GM21360 (cell line): ENCODE measurements at regions not wholly inside any gene's neighbourhood (a gene's known extent, or its start where the extent isn't known, plus 50 kb on each side); places are given as distances from the start of the nearest gene placed in this dataset.
"Not testable (repeated sequence)": the region's sequence is repeated elsewhere in the genome, so short reads cannot be mapped to it uniquely, and the experiment has no call there.

Experiments used
- ATAC-seq: cut with Tn5 transposase; IDR thresholded peaks from one replicate; pipeline ENCODE4 v1.9.1; 2021; ENCODE audit warnings: mild to moderate bottlenecking, moderate library complexity; ENCODE audit not compliant: unreplicated experiment

DNA sequence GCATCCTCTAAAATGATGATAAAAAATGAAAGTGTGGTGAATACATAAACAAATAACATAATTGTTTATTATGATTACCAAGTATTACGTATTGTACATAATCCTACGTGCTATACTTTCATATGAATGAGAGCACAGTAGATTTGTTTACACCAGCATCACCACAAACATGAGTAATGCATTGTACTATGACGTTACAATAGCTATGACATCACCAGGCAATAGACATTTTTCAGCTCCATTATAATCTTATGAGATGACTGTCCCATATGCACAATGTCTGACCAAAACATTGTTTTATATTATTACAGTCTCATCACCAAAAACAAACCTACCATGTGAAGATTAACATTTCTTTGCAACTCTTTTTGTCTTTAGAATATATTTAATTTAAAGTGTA is 225.7 kb upstream of the TENT5A start:
- ATAC-seq: no peak

DNA sequence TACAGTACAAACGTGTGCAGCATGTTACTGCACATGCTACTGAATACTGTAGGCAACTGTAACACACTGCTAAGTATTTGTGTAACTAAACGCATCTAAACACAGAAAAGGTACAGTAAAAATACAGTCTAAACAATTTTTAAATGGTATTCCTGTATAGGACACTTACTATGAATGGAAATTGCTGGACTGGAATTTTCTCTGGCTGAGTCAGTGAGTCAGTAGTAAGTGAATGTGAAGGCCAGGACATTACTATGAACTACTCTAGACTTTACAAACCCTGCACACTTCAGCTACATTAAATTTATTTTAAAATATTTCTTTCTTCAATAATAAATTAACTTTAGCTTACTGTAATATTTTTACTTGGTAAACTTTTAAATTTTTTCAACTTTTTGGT is 225.0 kb upstream of the TENT5A start:
- ATAC-seq: no peak

DNA sequence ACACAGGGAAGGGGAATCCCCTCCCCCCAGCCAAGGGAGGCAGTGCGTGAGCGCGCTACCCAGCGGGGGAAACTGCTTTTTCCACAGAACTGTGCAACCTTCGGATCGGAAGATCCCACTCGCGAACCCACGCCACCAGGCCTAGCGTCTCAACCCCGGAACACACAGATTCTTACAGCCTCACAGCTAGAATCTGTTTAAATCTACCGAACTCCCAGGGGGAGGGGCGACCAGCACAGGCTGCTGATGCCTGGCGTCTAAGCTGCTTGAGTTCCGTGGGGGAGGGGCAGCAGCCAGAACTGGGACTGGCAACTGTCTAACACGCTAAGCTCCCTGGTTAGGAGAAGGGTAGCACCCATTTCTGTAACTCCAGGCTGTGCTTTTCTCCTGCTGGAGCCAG is 217.3 kb upstream of the TENT5A start:
- ATAC-seq: no peak

DNA sequence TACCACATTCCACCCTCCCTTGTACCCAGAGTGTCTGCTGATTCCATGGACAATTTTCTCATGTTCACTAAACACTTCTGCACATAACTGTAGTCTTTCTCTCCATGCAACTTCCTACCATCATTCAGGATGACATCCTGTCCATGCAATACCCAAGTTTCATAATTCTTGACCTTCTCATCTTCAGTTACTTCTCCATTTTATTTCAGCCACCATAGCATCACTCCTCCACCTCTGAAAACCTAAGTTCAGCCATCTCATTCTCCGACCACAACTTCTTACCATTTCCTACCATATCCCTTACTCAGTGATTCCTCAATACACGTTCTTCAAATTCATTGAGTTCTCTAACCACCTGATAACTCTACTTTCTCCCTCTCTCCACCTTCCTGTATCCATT is 216.5 kb upstream of the TENT5A start:
- ATAC-seq: no peak

DNA sequence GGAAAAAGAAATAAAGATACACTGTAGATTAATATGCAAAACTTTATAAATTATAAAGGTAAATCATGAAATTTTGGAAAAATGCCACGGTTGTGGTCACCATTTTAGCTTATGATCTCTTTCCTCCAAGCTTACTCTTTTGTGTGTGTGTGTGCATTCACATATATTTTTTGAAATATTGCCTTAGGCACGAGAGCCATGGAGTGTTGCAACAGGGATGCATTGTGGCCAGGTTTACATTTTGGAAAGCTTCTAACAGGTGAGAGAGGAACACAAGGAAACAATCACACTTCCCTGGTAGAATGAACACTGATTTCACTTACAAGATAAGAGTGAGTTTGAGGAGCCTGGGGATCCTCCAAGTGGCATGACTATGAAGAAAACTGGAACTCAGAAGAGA is 214.5 kb upstream of the TENT5A start:
- no peak for ATAC-seq

DNA sequence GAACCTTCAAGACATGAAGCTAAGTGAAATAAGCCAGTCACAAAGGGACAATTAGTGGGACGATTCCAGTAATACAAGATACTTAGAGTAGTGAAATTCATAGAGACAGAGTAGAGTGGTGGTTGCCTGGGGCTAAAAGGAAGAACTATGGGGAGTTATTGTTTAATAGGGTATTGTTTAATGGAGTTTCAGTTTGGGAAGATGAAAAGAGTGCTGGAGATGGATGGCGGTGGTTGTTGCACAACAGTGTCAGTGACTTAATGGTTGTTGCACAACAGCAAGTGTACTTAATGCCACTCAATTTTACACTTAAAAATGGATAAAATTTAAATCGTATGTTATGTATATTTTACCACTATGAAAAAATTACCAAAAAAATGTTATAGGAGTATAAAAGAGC is 209.7 kb upstream of the TENT5A start:
- ATAC-seq: no peak

DNA sequence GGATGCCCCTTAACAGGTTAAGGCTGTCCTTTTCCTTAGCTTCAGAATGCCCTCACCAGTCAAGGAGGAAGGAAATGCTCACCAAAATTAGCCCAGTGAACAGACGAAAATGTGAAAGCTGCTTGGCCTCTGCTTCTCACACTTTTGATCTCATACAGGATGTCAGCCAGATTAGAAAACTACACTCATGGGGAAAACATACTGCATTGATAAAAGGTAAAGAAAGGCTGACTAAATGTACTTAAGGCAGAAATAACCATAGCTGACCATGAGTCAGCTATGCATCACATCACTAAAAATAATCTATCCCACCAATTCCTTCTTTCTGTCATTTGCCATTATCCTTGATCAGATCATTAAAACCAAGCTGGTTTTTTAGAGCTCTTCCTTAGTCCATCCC is 198.4 kb upstream of the TENT5A start:
- no peak for ATAC-seq

DNA sequence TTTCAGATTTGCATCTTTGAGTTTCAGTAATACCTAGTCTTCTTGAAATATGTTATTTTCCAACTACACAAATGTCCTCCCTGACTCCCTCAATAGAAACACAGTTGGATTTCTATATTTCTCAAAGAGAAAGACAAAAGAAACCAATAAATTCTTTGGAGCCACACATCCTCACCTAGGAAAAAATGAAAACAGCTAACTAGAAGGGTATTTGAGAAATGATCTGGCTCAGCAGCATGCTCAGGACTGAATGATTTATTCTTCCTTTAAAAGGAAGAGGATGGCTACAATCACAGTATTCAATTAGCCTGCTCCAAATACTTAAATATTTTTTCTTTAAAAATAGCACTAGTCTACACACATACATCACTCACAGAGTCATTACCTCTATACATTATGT is 196.4 kb upstream of the TENT5A start:
- ATAC-seq: no peak

DNA sequence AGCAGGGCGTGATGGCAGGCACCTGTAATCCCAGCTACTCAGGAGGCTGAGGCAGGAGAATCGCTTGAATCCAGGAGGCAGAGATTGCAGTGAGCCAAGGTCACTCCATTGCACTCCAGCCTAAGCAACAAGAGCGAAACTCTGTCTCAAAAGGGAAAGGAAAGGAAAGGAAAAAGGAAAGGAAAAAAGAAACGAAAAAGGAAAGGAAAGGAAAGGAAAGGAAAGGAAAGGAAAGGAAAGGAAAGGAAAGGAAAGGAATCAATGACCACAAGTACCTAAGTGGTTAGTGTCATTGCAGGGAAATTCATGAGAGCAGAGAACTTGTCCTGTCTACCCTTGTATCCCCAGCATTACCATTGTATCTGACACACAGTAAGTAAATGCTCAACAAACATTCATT is 195.7 kb upstream of the TENT5A start:
- ATAC-seq: not testable (repeated sequence)

DNA sequence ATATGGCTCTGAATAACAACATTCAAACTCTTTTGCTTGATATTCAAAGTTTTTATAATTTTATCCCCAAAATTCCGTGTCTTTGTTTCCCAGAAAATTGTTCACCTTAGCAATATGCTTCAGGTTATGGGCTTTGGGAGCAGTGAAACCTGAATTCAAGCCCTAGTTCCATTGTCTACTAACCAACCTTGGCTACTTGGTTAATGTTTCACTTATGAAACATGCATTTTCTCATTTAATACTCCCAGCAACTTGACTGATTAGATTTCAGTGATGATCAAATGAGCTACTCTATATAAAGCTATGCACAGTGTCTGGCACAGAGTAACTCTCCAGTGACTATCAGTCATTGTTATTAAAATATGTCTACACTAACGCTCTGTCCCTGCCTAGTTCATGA is 192.2 kb upstream of the TENT5A start:
- no peak for ATAC-seq

DNA sequence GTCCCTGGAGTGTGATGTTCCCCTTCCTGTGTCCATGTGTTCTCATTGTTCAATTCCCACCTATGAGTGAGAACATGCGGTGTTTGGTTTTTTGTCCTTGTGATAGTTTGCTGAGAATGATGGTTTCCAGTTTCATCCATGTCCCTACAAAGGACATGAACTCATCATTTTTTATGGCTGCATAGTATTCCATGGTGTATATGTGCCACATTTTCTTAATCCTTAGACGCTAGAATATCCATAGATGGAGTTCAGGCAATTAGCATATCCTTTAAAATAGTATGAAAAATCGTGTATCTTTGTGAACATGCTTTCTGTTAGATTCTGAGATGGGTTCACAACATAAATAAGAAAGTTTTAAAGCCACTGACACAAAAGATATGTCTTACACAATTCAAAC is 190.4 kb upstream of the TENT5A start:
- not testable (repeated sequence) for ATAC-seq

DNA sequence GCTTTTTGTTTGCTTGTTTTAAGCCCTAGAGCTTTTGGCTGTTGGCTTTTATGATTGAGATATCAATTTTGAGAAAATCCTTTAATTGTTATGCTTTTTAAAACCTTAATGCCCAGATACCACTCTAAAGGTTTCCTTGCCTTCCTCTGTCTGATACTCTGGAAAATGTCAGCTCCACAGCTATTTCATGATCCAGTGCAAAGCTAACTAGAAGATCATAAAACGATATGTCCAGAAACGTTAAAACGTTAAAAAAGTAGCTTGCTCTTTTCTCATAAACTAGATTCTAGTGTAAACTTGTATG is 189.5 kb upstream of the TENT5A start:
- ATAC-seq: no peak

DNA sequence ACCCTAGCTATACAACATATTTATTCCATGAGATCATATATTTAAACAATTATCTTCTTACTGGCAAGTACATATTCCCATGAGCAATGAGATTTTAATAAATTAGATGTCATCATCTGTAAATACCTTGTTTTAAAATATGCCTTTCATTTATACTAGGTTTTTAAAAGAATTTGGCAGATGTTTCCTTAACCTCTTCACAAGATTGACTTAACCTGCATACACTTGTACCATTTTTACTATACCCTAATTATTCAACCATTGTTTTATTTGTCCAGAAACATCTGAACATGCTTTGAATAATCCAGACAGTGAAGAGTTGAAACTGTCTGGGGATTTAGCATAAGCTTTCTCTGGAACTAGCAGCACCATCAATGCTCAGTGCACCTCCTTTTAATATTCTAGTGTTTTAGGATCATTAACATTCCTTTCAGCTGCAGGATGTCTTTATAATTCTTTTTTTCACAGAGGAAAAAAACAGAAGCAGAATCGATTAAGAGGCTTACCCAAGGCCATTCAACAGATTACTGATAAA is 188.0 kb upstream of the TENT5A start:
- no peak for ATAC-seq

DNA sequence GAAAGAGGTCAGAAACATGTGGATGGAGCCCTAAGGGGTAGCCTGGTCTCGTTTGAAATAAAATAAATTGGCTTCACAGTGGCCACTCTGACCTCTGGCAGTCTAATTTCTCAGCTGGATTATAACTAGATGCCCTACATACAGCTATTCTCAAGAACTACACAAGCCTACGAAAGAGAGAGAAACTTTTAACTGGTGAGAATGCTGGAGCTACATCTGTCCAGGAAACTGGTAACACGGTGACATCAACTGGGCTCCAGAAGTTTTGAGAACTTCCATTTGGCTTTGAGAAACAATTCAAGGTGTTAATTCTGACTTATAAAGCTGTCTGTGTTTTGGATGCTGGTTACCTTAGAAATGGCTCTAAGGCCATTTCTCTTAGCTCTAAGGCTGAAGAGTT is 187.3 kb upstream of the TENT5A start:
- ATAC-seq: no peak

DNA sequence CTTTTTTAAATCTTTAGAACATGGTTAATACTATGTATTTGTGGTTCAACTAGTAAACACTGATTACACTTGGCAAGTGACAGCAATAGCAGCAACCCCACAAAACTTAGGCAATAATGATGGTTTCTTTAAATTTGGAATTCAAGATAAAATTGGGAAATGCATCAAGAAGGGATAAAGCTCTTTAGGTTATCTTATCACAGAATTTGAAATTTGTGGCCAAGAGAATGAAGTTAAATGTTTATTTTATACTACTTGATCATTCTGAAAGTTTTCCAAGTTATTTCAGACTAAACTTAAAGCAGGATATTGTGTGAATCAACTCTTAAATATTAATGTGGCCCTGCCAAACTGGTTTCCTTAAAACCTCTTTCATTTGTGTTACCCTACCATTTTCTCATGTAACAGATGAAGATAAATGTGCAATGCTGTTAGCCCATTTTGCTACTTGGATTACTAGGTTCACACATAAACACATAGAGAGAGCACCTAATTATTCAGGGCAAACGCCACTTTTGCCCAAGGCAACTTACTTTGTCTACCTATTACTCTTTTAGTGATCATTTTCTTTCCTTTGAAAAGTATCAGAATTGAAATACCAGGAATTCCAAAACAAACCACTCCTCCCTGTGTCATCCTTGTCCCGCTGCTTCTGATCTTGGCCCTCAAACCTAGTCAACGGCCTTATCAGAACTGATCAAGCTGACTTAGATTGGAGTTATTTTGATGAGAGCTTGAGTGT is 186.7 kb upstream of the TENT5A start:
- no peak for ATAC-seq

DNA sequence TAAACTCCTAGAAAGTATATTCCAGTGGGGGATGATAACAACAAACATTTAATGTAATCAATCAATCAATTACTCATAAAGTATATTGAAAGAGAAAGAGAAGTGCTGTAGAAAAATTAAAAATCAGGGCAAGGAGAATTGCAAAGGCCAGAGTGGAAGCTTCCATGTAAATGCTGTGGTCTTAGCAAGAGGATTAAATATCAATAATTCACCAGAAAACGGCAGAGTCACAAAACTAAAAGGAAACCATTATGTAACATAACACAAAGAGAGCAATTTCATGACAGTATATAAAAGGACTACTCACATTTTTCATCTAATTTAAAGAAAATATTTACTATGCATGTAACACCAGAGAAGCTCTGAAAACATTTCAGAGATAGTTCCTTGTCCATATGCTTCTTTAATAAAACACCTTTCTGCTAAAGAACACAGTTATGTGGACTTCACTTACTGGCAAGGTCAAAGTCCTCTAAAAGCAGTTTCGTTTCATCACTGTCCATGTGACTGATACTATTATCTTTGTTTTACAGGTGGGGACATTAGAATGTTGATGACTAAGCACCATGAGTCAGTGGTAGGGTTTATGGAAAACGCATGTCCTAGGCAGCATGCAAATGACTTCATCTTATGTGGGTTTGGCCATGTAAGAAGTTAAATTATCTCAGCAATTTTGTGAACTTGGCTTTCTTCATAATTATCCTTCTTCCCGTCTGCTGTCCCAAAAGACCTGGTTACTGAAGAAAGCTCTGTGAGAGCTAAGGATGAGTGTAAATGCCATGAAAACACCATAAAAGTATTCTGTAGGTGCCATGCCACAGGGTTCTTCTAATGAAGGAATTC is 185.8 kb upstream of the TENT5A start:
- no peak for ATAC-seq

DNA sequence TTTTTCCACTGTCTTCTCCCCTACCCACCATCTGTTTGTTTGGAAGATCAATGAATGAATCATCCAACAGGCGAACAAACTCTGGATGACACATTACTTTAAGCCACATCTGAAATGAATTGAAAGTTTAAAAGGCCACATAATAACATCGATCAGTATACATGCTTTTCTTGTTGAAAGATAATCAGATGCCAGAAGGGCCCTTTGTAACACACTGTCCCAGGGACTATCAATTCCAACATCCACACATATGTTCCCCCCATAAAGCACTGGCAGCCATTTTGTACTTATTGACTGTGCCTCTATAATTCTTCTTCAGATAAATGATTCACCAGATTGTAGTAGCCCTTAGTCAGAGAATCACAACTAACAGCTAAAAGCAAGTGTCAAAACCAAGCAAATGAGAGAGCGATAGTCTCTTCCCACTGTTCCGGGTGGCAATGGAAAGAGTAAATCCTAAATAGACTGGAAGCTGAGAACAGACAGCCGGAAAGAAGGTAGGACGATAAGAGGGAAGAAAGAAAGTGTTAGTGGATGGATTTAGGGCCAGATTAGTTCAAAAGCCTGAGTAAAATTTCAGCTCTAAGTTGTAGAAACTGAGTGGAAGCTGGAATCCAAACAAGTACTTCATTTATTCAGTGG is 184.9 kb upstream of the TENT5A start:
- ATAC-seq: no peak

DNA sequence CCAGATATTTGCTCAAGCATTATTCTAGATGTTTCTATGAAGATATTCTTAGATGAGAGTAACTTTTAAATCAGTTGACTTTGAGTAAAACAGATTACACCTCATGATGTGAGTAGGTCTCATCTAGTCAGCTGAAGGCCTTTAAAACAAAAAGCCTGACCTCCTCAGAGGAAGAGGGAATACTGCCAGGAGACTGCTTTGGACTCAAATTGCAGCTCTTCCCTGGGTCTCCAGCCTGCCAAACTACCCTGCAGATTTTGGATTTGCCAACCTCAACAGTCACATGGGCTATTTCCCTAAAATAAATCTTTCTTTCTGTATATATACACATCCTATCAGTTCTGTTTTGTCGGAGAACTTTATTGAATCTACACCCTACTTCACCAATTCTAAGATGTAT is 182.5 kb upstream of the TENT5A start:
- no peak for ATAC-seq

DNA sequence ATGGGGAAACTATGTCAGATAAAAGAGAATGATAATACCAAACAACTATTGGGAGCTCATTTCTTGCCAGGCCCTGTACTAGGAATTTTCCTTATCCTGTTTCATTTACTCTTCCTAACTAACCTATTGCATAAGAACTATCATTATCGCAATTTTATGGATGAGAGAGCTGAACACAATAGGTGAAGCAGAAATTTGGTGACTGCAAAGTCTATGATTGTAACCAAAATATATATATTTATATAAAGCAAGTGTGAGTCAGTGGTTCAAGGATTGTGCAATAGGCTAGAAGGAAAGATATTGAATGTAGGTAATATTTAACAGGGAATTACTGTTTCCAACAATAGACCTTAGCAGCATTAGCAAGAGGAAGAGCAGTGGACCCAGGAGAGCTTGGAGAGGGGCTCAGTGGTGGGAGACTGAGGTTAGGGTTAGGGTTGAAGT is 181.1 kb upstream of the TENT5A start:
- no peak for ATAC-seq

DNA sequence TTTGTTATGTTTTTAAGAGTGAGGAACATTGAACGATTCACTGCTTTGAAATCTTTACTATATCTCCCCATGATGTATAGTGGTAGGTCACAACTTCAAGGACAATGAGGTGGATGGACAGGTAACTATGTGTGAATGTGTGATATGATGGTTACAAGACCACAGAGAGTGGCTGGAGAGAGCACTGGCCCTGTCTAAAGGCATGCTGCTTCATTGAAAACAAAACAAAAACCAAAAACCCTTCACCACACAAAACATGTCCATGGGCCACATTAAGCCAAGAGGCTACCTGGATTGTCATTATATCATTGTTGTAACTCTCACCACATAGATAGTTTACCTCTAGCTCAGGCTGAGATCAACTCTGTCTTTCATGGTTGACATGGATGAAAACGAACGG is 180.6 kb upstream of the TENT5A start:
- ATAC-seq: no peak

DNA sequence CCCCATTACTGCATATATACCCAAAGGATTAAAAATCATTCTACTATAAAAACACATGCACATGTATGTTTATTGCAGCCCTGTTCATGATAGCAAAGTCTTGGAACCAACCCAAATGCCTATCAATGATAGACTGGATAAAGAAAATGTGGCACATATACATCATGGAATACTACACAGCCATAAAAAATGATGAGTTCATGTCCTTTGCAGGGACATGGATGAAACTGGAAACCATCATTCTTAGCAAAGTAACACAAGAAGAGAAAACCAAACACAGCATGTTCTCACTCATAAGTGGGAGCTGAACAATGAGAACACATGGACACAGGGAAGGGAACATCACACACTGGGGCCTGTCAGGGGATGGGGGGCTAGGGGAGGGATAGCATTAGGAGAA is 180.0 kb upstream of the TENT5A start:
- ATAC-seq: not testable (repeated sequence)

DNA sequence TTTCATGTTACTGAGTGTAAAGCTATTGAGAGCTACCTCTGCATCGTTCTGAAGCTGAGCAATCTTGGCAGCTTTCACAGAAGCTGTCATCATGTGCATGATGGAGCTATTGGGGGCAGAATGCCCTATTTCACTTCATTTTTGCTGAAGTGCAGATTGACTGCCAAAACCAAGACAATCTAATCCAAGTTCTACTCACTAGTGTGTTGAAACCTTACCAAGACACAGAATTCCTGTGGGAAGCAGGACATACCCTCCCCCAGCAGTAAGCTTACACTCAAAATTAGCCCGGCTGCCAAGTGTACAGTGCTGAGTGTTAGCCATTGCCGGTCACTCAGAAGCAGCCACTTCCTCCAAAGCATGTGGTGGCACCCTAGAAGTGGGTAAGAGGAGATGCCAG is 177.3 kb upstream of the TENT5A start:
- ATAC-seq: no peak
